ENCODE measurements at regions not wholly inside any gene's neighbourhood (a gene's known extent, or its start where the extent isn't known, plus 50 kb on each side); places are given as distances from the start of the nearest gene placed in this dataset.

- TF ChIP-seq NPAS2 (CRISPR knock-in tag; IDR thresholded peaks at IDR 0.05; ENCODE audit: borderline replicate concordance) (no peak), MAFK (IDR thresholded peaks at IDR 0.05; ENCODE audit: partially characterized antibody) (no peak), KDM5A (IDR thresholded peaks at IDR 0.05) (no peak), CBX8 (IDR thresholded peaks at IDR 0.05) (no peak), CEBPB (IDR thresholded peaks at IDR 0.05) (no peak), GATA3 (IDR thresholded peaks at IDR 0.05; ENCODE audit: borderline replicate concordance) (no peak)
- H3K27ac ChIP-seq = no peak overlapping the region
- ATAC-seq (no peak), FAIRE-seq (no peak), DNase-seq (ENCODE audit: low read depth in 1 of 2, low spot score in 1 of 2) (no peak)
- CTCF ChIA-PET = no interaction called here
- POLR2A ChIA-PET = no interaction called here
- H3K9me3 ChIP-seq = no peaks in the 10 kb centered on the region
- H3K4me2 ChIP-seq = no peak overlapping the region
- H3K4me1 ChIP-seq = no peaks in the 10 kb centered on the region
- H3K4me3 ChIP-seq = no peak overlapping the region
Observed at GRCh38 chr6:114892211-114892610, 549.4 kb upstream of the HS3ST5 start.

- H3K9me3 ChIP-seq = no peaks in the 10 kb centered on the region
- TF ChIP-seq MAZ (IDR thresholded peaks at IDR 0.05; ENCODE audit: borderline replicate concordance, low read depth, low read length) = no peak
- TF ChIP-seq BCL3 (IDR thresholded peaks at IDR 0.05) = no peak
- no peak for TF ChIP-seq RAD21 (conservative IDR thresholded peaks at IDR 0.05 in 1 of 2, IDR thresholded peaks at IDR 0.05 in 1 of 2)
- no peak for TF ChIP-seq CTCF (IDR thresholded peaks at IDR 0.05)
- TF ChIP-seq HES2 (IDR thresholded peaks at IDR 0.05) = no peak
- TF ChIP-seq HOXA7 (CRISPR knock-in tag; IDR thresholded peaks at IDR 0.05) = no peak
- TF ChIP-seq SMC3 (IDR thresholded peaks at IDR 0.05) = no peak
- no peak for TF ChIP-seq ZFP36 (IDR thresholded peaks at IDR 0.05; ENCODE audit: borderline replicate concordance, partially characterized antibody)
- TF ChIP-seq JUNB (IDR thresholded peaks at IDR 0.05) = no peak
- TF ChIP-seq HMGXB4 (CRISPR knock-in tag; IDR thresholded peaks at IDR 0.05; ENCODE audit: borderline replicate concordance) = no peak
- no peak for TF ChIP-seq MYC (IDR thresholded peaks at IDR 0.05; ENCODE audit: borderline replicate concordance, low read length)
- TF ChIP-seq FOSL2 (IDR thresholded peaks at IDR 0.05) = no peak
- TF ChIP-seq FOSL2 (CRISPR knock-in tag; IDR thresholded peaks at IDR 0.05) = no peak
- no peak for TF ChIP-seq NR3C1 (IDR thresholded peaks at IDR 0.05)
- TF ChIP-seq HOXB5 (CRISPR knock-in tag; IDR thresholded peaks at IDR 0.05) = no peak
- H3K4me3 ChIP-seq = no peak overlapping the region
- no peaks in the 10 kb centered on the region for H3K4me1 ChIP-seq
- no peak overlapping the region for H3K4me2 ChIP-seq
- ATAC-seq (no peak), FAIRE-seq (no peak), DNase-seq (ENCODE audit: low read depth in 1 of 2, low spot score in 1 of 2) (no peak)
- CTCF ChIA-PET = interaction anchor here (1.0 kb wide), 1 partner anchor 11 kb away, joined by 3 read pairs; no protein-coding TSS in a partner anchor
- POLR2A ChIA-PET = no interaction called here
- no peak overlapping the region for H3K27ac ChIP-seq
Observed at GRCh38 chr6:114888241-114888640, 545.4 kb upstream of the HS3ST5 start.
